COLO668 (cell line): ENCODE measurements at regions not wholly inside any gene's neighbourhood (a gene's known extent, or its start where the extent isn't known, plus 50 kb on each side); places are given as distances from the start of the nearest gene placed in this dataset.

Experiments
- DNase-seq: peaks from one replicate; lab custom pipeline; 2025; ENCODE audit not compliant: unreplicated experiment; lab: John Stamatoyannopoulos, UW

DNA sequence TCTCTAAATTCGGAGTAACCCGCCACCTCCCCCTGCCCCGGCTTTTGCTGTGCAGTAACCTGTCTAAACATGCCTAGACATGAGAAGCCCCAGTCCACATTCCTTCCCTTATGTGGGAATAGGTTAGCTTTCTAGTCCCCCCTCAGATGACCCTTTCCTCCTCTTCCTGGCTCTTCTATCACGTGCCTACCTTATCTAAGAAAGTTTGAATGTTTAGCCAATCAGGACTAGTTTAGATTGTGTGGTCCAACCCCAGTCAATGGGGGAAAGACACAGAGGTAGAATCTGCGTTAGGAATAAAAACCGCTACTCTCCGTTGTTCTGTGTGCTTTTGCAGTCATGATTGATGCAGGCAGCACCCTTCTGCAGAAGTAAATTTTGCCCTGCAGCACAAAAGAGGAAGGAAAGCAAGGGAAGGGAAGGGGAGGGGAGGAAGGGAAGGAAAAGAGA, 69.0 kb upstream of the CD93 start:
- no peak for DNase-seq

DNA sequence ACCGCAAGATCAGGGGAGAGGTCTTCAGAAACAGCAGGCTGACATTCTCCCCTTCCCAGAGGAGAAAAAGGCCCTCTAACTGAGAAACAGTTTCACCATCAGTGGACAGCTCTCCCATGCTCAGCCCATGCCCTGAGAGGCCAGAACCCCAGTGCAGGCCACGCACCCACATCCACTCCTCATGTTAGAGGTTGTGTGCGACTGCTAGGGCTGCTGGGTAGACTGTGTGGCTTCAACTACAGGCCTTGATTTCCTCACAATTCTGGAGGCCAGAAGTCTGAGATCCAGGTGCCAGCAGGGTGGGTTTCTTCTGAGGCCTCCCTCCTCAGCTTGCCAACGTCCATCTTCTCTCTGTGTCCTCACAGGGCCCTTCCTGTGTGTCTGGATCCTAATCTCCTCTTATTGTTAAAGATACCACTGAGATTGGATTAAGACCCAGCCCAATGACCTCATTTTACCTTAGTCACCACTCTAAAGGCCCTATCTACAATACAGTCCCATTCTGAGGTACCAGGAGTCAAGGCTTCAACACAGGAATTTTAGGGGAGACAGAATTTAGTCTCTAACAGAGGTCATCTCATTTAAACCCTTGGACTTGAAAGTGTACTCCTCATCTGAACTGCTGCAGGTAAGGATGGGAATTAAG, 67.7 kb upstream of the CD93 start:
- no peak for DNase-seq

DNA sequence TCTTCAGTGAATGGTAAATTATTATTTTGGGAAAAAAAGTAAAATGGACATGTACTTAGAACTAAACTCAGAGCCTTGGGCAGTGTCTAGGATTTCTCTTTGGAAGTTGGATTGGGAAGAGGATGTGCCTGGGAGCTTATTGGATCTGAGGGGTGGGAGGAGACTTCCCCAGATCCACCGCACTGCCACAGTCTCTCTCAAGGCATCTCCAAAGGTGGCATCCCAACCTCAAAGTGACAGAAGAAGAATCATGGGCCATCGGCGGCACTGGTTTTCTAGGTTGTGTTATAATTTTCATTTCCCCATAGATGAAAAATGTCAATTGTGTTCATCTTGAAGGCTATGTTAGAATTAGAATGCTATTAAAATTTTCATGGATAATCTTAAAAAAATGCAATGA, 66.8 kb upstream of the CD93 start:
- no peak for DNase-seq

DNA sequence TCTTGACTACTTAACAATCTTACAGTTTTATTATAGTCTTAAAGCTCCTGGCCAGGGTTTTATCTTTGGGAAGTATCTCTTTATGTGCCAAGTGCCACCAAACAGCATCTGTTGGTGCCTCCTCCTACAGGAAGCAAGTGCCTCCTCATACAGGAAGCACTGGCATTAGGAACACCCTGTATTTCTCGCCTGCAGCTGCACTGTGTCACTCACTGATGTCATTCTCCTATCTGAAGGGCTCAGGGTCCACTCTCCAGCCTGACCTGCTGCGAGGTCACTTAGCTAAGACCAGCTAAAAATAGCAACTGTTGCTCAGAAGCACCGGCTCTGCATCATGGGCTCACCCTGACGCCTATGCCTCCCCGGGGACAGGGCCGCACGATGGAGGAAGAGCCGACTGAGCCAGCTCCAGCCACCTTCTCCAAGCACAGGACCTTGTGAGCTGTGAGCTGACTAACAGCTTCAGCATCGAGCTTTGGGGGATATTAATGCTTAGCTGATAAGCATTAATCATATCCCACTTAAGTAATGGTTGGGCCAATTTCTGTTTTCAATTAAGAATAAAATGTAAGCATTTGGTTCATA, 66.3 kb upstream of the CD93 start:
- DNase-seq = no peak

DNA sequence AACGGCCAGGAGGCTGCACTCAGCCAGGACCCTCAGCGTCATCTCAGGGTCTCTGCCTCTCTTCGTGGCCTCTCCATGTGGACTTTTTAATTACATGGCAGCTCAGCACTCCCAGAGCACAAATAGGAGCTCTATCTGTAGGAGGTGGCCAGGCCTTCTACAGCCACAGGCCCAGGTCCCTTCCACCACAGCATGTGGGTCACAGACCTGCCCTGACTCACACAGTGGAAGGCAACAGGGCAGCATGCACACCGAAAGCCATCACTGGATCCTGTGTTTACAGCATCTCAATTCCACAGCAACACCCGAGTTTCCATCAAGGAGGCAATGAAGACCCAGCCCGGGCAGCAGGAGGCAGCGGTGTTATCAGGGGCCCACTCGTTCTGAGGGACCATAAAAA, 65.8 kb upstream of the CD93 start:
- DNase-seq = no peak

DNA sequence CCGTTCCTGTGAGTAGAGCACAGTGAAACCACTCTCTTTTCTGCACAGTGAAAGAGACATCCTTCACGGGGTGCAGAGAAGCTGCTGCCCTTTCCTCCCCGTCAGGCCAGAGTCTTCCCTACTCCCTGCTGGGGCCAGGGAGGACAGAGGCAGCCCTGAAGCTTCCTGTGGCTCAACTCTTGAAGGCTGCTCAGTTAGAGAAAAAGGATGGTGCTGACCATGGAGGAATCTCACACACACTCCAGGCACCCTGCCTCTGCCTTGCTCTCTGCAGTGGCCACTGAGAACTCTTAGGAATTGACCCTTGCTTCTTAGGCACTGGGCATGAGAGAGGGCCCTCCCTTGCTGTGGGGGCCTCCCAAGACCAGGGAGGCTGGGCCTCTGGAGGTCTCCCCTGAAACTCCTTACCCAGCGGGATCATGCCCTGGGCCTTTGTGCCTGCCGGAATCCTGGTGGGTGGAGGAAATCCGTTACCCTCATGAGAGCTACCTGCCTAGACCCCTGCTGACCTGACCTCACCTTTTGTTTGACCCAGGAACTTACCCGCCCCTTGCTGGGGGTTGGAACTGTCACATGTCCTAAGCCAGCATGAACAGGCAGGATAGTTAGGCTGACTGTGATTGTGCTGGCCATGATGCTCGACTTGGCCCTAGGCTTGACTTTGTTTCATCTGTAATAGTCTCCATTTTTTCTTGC, 65.0 kb upstream of the CD93 start:
- DNase-seq = no peak

DNA sequence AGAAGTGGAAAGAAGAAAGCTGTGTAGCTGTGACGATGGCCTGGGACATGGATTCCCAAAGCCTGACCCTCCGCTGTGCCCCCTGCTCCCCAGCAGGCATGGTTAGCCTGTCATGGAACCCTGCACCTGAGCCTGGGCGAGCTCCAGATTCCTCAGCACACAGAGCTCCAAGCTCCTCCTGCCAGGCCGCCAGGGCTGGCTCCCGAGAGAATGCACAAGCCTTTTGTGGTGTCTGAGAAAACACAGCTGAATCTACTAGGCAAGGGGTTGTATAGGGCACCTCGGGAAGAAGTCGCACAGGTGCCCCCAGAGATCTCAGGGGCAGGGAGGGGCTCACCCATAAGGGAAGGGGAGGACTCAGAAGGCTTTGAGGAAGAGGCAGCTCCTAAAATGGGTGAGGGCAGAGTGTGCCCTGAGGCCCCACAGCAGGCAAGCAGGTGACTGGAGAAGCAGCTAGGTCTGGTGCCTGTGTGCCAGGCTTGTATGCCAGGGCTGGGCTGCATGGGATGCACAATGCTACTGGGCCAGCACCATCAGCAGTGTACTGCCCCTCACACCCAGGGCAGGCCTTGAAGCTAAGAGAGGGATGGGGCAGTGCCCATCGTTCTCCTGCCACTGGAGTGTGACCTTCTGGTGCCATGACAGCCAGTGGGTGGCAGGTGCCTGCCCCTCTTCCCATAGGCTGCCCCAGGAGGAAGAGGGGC, 64.3 kb upstream of the CD93 start:
- no peak for DNase-seq

DNA sequence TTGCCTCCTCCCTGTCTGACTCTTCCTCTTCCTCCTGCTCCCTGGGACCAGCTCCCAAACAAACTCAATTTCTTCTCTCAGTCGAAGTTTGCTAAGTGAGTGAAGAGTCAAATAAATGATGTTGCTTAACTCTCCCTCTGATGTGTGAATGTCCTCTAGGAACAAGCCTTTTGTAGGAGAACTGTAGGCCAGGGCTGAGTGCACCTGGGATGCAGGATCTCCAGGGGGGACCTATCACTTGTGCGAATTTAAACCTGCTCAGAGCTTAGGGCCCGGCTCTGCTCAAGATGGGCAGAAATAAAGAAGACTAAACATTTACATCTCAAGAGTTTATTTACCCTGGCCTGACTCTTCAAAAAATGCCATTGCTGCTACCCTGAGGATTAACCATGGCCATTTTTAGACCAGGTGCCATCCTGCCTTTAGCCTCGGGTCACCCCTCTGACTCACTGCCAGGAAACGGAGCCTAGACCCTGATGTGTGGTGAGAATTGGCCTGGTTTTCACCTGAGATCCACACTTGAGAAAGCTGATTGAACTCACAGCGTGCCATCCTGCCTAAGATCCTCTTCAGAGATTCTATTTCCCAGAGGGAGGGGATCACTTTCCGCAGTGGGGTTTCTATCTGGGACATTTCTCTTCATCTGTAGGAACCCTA, 63.6 kb upstream of the CD93 start:
- DNase-seq = no peak

DNA sequence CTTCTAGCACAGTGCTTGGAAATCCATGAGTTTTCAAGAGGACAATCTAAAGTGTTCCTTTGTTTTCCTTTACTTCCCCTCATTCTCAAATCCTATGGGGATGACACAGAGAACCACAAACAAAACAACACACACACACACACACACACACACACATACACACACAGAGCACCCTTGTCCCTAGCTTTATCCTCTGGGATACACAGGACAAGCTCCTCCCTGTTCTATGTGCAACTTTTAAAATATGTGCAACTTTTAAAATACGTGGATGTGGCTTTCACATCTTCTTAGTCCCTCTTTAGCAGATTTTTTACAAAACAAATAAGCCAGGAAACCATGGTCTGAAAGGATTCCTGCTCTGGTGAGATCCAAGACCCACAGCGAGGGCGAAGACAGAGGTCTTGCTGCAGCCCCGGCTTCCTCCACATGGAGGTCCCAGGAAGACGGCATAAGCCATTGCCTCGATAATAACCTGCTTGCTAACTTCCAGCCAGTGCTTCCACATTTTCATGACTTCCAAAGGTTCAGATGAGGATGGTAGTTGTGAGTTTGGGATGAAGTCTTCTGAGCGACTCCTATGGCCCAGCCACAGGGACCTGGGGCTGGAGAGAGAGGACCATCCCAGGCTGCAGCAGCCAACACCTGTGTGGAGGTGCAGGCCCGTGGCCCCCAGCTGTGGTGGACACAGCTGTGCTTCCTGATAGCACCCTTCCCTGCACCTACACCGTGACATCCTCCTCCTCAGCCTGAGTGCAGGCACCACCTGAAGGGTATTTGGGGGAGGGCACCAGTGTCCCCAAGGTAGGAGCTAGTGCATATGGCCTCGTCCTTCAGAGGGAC, 62.8 kb upstream of the CD93 start:
- no peak for DNase-seq

DNA sequence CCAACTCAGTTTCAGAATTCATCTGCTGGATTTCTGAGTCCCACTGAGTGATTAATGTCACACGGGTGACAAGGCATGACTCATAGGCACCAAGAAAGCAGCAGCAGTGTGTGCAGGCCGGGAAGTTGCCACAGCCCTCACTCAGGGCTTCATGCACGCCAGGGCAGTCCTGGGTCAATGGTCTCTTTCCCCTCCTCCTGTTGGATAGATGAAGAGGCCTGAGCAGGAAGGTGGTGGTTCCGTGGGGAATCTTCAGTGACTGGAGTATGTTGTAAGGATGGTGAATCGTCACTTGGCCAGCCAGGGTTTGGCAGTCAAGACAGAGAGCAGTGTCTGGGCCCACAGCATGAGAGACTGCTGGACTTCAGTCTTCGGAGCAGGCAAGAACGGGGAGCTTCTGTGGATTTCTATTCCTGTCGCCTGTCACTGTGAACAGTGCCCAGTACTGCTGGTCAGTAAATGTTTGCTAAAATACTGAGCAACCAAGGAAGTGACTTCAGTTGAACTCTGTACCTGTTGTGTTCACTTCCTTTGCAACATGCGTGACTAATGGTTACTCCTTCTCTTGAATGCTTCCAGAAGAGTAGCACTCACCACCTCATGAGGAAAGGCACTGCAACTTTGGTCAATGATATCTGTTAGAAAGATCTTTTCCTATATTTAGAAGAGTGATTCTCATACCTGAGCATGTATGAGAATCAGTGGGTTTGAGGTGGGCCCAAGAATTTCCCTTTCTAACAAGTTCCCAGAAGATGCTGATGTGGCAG, 62.0 kb upstream of the CD93 start:
- DNase-seq = no peak

DNA sequence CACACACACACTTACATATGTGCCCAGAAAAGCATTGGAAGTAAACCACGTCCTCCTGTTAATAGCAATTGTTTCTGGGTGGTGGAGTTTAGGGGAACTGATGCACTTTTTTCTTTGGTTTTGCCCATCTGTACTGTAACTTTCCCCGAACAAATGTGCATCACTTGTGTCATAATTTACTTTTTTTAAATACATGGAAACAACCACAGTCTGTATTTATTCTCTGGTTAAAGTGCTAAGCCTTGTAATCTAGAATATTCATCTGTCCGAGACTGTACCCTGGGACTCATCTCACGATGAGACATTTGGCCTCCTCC, 61.5 kb upstream of the CD93 start:
- no peak for DNase-seq

DNA sequence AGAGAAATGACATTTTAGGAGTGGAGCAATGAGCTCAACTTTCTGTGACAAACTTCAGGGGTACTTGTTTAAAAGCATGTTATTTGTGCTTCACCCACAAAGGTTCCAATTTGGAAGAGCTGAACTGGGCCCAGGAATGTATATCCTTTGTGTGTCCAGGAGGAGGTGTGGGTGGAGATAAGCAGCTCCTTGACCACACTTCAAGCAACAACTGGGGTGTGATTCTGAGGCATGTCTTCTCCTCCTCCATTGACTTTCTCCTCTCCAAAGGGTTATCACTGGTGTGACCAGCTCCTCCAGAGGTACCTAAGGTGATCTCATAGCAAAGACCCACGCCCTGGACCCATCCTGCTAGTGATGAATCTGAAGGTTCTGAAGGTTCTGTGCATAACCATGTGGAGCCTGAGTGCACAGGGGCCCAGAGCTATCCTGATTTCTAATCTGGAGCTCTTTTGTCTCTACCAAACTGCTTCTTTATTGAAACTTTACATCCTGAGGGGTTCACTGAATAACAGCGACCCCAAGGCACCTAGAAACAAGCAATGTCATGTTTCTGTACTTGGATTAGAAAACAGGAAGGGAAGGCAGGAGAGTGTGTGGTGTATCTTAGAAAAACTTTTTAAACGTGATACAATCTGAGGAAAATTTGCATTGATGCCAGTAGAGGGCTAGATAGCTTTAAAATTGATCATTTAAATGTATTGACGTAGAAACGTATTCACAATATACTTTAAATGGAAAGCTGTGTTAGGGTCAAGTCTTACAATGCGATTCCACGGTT, 60.9 kb upstream of the CD93 start:
- no peak for DNase-seq

DNA sequence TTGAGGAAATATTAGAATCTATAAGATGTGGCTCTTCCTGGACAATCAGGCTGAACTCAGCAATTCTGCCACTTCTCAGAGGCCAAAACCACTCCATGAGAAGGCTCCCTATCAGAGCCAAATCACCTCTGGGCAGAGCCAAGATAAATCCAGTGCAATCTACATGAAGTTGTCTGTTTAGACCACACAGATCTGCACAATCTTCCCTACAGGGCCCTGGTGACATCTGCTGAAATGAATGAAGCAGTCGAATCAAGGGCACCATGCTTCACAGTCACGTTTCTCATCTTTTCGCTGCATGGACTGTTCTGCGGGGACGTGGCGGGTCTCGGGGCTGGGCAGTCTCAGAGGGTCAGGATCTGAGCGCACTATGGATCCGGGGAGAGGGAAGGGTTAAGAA, 60.1 kb upstream of the CD93 start:
- no peak for DNase-seq

DNA sequence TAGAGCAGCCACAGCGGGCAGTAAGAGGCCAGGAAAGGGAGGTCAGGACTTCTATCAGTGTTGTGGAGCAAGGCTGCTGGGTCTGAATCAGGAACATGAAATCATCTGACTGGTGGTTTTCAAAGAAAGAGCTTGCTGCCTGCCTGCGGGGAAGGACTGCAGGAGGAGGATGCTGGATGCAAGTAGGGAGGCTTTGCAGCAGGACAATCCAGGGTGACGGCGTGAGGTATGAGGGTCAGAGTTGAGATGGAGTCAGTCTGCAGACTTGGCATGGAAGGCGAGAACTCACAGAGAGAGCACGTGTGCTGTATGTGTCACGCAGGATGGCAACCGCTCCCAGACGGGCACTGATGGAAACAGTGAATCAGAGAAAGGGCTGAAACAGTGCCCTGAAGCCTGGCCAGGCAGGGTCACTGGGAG, 59.2 kb upstream of the CD93 start:
- DNase-seq = no peak

DNA sequence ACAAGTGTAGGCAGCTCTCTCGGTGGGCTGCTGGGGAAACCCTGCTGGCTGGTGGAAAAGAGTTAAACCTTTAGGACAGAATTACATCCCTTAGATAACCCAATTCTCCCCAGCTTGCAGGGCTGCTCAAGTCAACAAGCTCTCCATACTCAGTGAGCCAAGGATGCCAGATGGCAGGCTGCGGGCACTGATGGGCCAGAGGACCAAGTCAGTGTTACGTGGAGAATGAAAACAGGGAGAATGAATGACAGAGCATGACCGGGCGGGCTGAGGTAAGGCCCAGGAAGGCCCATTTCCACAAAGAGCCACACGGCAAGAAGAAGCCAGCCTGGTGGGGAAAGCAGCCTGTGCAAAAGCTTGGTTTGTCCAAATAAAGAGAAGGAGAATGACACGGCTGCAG, 58.7 kb upstream of the CD93 start:
- DNase-seq = no peak

DNA sequence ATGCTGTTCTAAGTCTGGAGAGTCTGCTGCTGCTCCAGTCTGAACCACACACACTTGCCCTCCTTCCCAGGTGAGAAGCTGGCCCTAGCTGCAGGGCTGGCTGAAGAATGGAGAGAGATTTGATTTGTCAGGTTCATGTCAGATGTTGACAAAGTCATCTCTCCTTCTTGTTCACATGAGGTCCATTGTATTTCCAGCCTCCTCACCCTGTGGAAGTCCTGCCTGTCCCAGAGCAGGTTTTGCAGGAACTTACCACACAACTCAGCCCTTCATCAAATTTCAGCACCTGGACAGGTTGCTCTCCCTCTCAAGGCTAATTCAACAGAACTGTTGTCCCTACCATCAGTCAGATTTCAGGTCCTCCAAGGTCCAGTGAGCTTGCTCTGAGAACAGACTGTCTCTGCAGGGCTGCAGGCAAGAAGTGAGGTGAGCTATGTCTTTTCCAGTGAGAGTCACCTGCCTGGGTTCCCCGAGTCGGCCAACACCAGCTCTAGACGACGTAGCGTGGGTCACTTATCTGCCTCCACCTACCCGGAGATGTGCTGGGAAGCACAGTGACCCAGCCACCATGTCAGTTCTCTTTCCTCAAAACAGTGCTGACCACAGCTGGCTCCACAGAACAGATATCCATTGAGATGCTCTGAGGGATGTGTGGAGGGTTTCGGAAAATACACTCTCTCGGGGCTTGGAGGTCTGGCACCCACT, 58.0 kb upstream of the CD93 start:
- no peak for DNase-seq

DNA sequence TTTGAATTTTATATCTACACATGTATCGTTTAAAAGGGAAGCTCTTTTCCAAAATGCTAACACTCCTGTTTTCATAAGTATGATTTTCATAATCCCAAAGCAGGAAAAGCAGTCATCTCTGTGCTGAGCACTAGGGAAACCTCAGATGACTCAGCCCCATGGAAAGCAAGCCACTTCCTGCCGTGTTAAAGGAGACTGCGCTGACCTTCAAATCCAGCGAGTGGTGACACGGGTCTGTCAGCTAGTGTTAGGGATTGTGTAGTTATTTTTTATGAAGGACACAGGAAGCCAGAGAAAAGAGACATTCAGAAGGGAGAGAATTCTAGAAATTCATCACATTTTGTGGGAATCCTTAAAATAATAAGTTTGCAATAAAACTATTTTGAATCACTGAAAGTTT, 57.0 kb upstream of the CD93 start:
- DNase-seq = no peak

DNA sequence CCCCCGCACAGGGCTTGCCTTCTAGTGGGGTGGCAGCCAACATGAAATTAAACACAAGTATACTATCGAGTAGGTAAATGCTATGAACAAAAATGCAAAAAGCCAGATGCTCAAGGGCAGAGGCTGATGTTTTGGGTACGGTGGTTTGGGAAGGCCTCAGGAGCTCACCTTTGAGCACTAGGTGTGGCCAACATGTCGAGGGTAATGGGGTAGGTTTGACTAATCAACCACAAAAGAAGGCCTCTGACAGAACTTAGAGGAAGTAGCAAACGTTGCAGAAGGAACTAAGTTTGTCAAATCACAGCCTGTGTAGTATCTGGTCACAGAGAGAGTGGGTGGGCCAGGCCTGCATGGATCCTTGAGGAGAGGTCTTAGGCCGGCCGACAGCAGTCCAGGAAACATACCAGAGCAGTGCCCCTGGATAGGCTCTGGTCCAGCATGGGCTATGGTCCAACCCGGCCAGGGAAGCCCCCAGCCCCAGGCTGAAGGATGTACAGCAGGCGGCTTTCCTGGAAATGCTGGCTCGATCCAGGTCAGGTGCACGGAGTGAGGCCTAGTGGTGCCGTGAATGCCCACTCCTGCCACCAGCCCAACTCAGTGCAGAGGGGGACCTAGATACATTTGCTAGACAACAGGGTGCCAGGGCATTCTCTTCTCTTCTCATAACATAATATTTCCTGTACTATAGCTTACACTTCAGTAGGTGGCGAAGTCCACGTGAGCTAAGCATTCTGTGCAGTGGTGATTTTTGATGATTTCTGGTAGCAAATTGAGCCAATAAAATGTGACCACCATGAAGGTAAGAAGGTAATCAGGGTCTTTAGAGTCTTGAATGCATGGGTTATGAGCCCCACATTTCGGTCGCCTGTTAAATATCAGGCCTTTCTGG, 56.3 kb upstream of the CD93 start:
- DNase-seq = no peak
